WTC11 (cell line): ENCODE measurements at regions not wholly inside any gene's neighbourhood (a gene's known extent, or its start where the extent isn't known, plus 50 kb on each side); places are given as distances from the start of the nearest gene placed in this dataset.

ENCODE experiments used
- ATAC-seq: fragments of 200-7000 bp; cut with Tn5 transposase; 2 replicates; pipeline ENCODE4 v1.10.0; 2021; ENCODE audit warnings: mild to moderate bottlenecking, moderate library complexity
- CTCF ChIA-PET: fragments of 300-600 bp; sonication (Branson Sonifier 250); formaldehyde crosslinking; loops from one replicate; lab custom pipeline; 2021; ENCODE audit warnings: antibody characterized with exemption; lab: Charles Lee
- POLR2A ChIA-PET: fragments of 350-600 bp; sonication (Branson Sonifier 250); formaldehyde crosslinking; loops from one replicate; lab custom pipeline; 2021; ENCODE audit warnings: antibody characterized with exemption; lab: Charles Lee
- DNase-seq: peaks from one replicate; pipeline ENCODE4 v3.0.0; 2021; ENCODE audit warnings: low spot score
- H3K27ac Mint-ChIP-seq: 2 replicates; pipeline ENCODE4 v1.8.0; 2021; ENCODE audit warnings: mixed read lengths
- H3K27me3 Mint-ChIP-seq: 2 replicates; pipeline ENCODE4 v1.8.0; 2021; ENCODE audit warnings: low read depth, mild to moderate bottlenecking, moderate library complexity, mixed read lengths
- H3K36me3 Mint-ChIP-seq: 2 replicates; pipeline ENCODE4 v1.8.0; 2021; ENCODE audit warnings: mixed read lengths
- H3K4me1 Mint-ChIP-seq: 2 replicates; pipeline ENCODE4 v1.8.0; 2022; ENCODE audit warnings: mixed read lengths
- H3K4me3 Mint-ChIP-seq: 2 replicates; pipeline ENCODE4 v1.8.0; 2021; ENCODE audit warnings: mild to moderate bottlenecking, moderate library complexity, mixed read lengths
- H3K9me3 Mint-ChIP-seq: 2 replicates; pipeline ENCODE4 v1.8.0; 2021; ENCODE audit warnings: mixed read lengths
- CBFB ChIP-seq: sonication (generic); formaldehyde crosslinking; IDR thresholded peaks from 2 replicates; pipeline ENCODE4 v1.8.1; 2022; ENCODE audit warnings: mild to moderate bottlenecking, low read depth, missing genetic modification reagents
- CDX4 ChIP-seq: fragments of 250-450 bp; sonication (Bioruptor Pico); IDR thresholded peaks from 2 replicates; pipeline ENCODE4 v1.9.0; 2021; ENCODE audit warnings: moderate library complexity, mild to moderate bottlenecking, inconsistent platforms, borderline replicate concordance
- CTCF ChIP-seq: fragments of 200-600 bp; IDR thresholded peaks from 2 replicates; pipeline ENCODE4 v1.8.0; 2022; ENCODE audit warnings: antibody characterized with exemption
- E2F5 ChIP-seq: sonication (generic); formaldehyde crosslinking; IDR thresholded peaks from 2 replicates; pipeline ENCODE4 v1.8.1; 2022; ENCODE audit warnings: mild to moderate bottlenecking, moderate library complexity, missing genetic modification reagents
- EMX1 ChIP-seq: fragments of 250-450 bp; sonication (Bioruptor Pico); IDR thresholded peaks from 2 replicates; pipeline ENCODE4 v1.8.0; 2021; ENCODE audit warnings: mild to moderate bottlenecking
- FOXP4 ChIP-seq: sonication (generic); formaldehyde crosslinking; IDR thresholded peaks from 2 replicates; pipeline ENCODE4 v1.8.0; 2022; ENCODE audit warnings: mild to moderate bottlenecking, missing genetic modification reagents
- GTF2I ChIP-seq: fragments of 250-450 bp; sonication (Bioruptor Pico); conservative IDR thresholded peaks from 2 replicates; pipeline ENCODE4 v1.4.0; 2021; ENCODE audit warnings: mild to moderate bottlenecking
- IRF1 ChIP-seq: sonication (generic); formaldehyde crosslinking; IDR thresholded peaks from 2 replicates; pipeline ENCODE4 v1.8.0; 2023; ENCODE audit warnings: missing genetic modification reagents
- JUN ChIP-seq: sonication (generic); formaldehyde crosslinking; IDR thresholded peaks from 2 replicates; pipeline ENCODE4 v1.8.0; 2023; ENCODE audit warnings: mild to moderate bottlenecking, missing genetic modification reagents
- KAT7 ChIP-seq: sonication (generic); formaldehyde crosslinking; IDR thresholded peaks from 2 replicates; pipeline ENCODE4 v1.8.1; 2023; ENCODE audit warnings: missing genetic modification reagents, mild to moderate bottlenecking, borderline replicate concordance
- NFE2L1 ChIP-seq: sonication (generic); formaldehyde crosslinking; IDR thresholded peaks from 2 replicates; pipeline ENCODE4 v1.8.1; 2023; ENCODE audit warnings: missing genetic modification reagents
- PRRX2 ChIP-seq: fragments of 250-450 bp; sonication (Bioruptor Pico); IDR thresholded peaks from 2 replicates; pipeline ENCODE4 v1.8.0; 2021; ENCODE audit warnings: mild to moderate bottlenecking
- ZNF121 ChIP-seq: sonication (generic); formaldehyde crosslinking; IDR thresholded peaks from 2 replicates; pipeline ENCODE4 v1.8.0; 2023; ENCODE audit warnings: missing genetic modification reagents
- ZNF138 ChIP-seq: sonication (generic); formaldehyde crosslinking; conservative IDR thresholded peaks from 2 replicates; pipeline ENCODE4 v1.8.1; 2022; ENCODE audit warnings: mild to moderate bottlenecking, moderate library complexity, missing genetic modification reagents
- ZNF281 ChIP-seq: sonication (generic); formaldehyde crosslinking; IDR thresholded peaks from 2 replicates; pipeline ENCODE4 v1.8.0; 2023; ENCODE audit warnings: mild to moderate bottlenecking, missing genetic modification reagents

- TF ChIP-seq CTCF (no peak), IRF1 (CRISPR knock-in tag) (no peak), ZNF281 (CRISPR knock-in tag) (no peak), FOXP4 (no peak), ZNF138 (no peak), KAT7 (CRISPR knock-in tag) (no peak), GTF2I (CRISPR knock-in tag) (no peak), E2F5 (CRISPR knock-in tag) (no peak), CDX4 (CRISPR knock-in tag) (no peak), NFE2L1 (CRISPR knock-in tag) (no peak)
Observed at GRCh38 chr6:71083308-71083820, 126.5 kb upstream of the B3GAT2 start (continued).

GRCh38 chr6:71088166-71088565, 131.3 kb upstream of the B3GAT2 start:
- ChIA-PET CTCF (no interaction called here), POLR2A (no interaction called here)
- Mint-ChIP-seq H3K27ac (no peak overlapping the region), H3K27me3 (no peaks in the 10 kb centered on the region), H3K9me3 (peaks cover 15% of the 10 kb centered on the region), H3K4me3 (no peak overlapping the region), H3K4me1 (no peaks in the 10 kb centered on the region), H3K36me3 (no peaks in the 10 kb centered on the region)
- TF ChIP-seq ZNF121 (no peak), JUN (no peak)
- ATAC-seq (no peak), DNase-seq (no peak)

- CTCF ChIA-PET, result no interaction called here
- TF ChIP-seq EMX1 (CRISPR knock-in tag) (no peak), CBFB (CRISPR knock-in tag) (no peak), PRRX2 (CRISPR knock-in tag) (no peak)
- H3K9me3 Mint-ChIP-seq, result peaks cover 16% of the 10 kb centered on the region
- H3K27ac Mint-ChIP-seq, result no peak overlapping the region
- H3K4me1 Mint-ChIP-seq, result no peaks in the 10 kb centered on the region
- POLR2A ChIA-PET, result no interaction called here
- no peak for DNase-seq
- H3K27me3 Mint-ChIP-seq, result no peaks in the 10 kb centered on the region
- ATAC-seq, result no peak
- H3K36me3 Mint-ChIP-seq, result no peaks in the 10 kb centered on the region
- H3K4me3 Mint-ChIP-seq, result no peak overlapping the region
Observed at GRCh38 chr6:71090217-71090616, 133.4 kb upstream of the B3GAT2 start.
